CD4-positive, alpha-beta T cell (primary cell): ENCODE measurements at regions not wholly inside any gene's neighbourhood (a gene's known extent, or its start where the extent isn't known, plus 50 kb on each side); places are given as distances from the start of the nearest gene placed in this dataset.

Source experiments
- ATAC-seq: fragments of 200-7000 bp; cut with Tn5 transposase; one replicate; pipeline ENCODE4 v1.10.0; 2022; ENCODE audit warnings: mild to moderate bottlenecking; ENCODE audit not compliant: poor library complexity
- CTCF ChIA-PET: fragments of 350-600 bp; sonication (Branson Sonifier 250); formaldehyde crosslinking; loops from one replicate; lab custom pipeline; 2021; ENCODE audit warnings: antibody characterized with exemption, inconsistent platforms; lab: Charles Lee
- POLR2A ChIA-PET: fragments of 350-600 bp; sonication (Branson Sonifier 250); formaldehyde crosslinking; loops from one replicate; lab custom pipeline; 2021; ENCODE audit warnings: antibody characterized with exemption, inconsistent platforms; lab: Charles Lee
- DNase-seq, 14 experiments: peaks; one replicate each; pipeline ENCODE4 v3.0.0-alpha.2; 2013 to 2020; ENCODE audit warnings: mixed read lengths in 2 of 14
- H3K27ac ChIP-seq, 2 donors: one replicate each; pipeline versions ENCODE4 v1.5.1 to v1.7.0; 2013; ENCODE audit warnings: low read length in 2 of 2, low read depth in 1 of 2, mild to moderate bottlenecking in 1 of 2
- H3K27me3 ChIP-seq, 2 experiments: 1 replicate in 1 of 2; 2 replicates in 1 of 2; pipeline versions ENCODE4 v1.6.1 to v1.7.0; 2013; ENCODE audit warnings: low read length in 2 of 2, control low read depth in 1 of 2, mild to moderate bottlenecking in 1 of 2, moderate library complexity in 1 of 2; ENCODE audit not compliant: insufficient read depth in 2 of 2, control insufficient read depth in 1 of 2
- H3K36me3 ChIP-seq: one replicate; pipeline ENCODE4 v1.6.1; 2013; ENCODE audit warnings: low read length, control low read depth; ENCODE audit not compliant: insufficient read depth
- H3K4me1 ChIP-seq: one replicate; pipeline ENCODE4 v1.6.1; 2013; ENCODE audit warnings: low read length, control low read depth; ENCODE audit not compliant: insufficient read depth
- H3K4me3 ChIP-seq: one replicate; pipeline ENCODE4 v1.5.1; 2013; ENCODE audit warnings: mild to moderate bottlenecking, low read length, moderate library complexity
- H3K9me3 ChIP-seq, 2 experiments: 1 replicate in 1 of 2; 2 replicates in 1 of 2; pipeline versions ENCODE4 v1.6.1 to v1.7.0; 2013; ENCODE audit warnings: low read length in 2 of 2, mild to moderate bottlenecking in 2 of 2, control low read depth in 1 of 2, moderate library complexity in 1 of 2; ENCODE audit not compliant: control insufficient read depth in 1 of 2, insufficient read depth in 1 of 2
- H3K27ac Mint-ChIP-seq: one replicate; pipeline ENCODE4 v1.8.0; 2020; ENCODE audit warnings: mixed read lengths
- H3K27me3 Mint-ChIP-seq: one replicate; pipeline ENCODE4 v1.8.0; 2021; ENCODE audit warnings: mixed read lengths
- H3K36me3 Mint-ChIP-seq: one replicate; pipeline ENCODE4 v1.8.0; 2021; ENCODE audit warnings: low read depth, mixed read lengths
- H3K4me1 Mint-ChIP-seq: one replicate; pipeline ENCODE4 v1.8.0; 2021; ENCODE audit warnings: low read depth, mixed read lengths
- H3K4me3 Mint-ChIP-seq: one replicate; pipeline ENCODE4 v1.8.0; 2020; ENCODE audit warnings: mild to moderate bottlenecking, mixed read lengths
- H3K9me3 Mint-ChIP-seq: one replicate; pipeline ENCODE4 v1.8.0; 2020; ENCODE audit warnings: mixed read lengths
- intact Hi-C, 2 experiments: fragments of 100-400 bp; cut with DNase I in 1 of 2; cut with micrococcal nuclease in 1 of 2; formaldehyde crosslinking; loops; one replicate each; pipeline versions ENCODE4 v1.15.1 to v1.9.0; 2023 to 2025; cut with DNase I, micrococcal nuclease
- TF ChIP-seq, protein P1 (sequence below): fragments of 200-600 bp; IDR thresholded peaks from one replicate; pipeline ENCODE4 v1.8.0; 2022; ENCODE audit warnings: antibody characterized with exemption, mild to moderate bottlenecking

DNA sequence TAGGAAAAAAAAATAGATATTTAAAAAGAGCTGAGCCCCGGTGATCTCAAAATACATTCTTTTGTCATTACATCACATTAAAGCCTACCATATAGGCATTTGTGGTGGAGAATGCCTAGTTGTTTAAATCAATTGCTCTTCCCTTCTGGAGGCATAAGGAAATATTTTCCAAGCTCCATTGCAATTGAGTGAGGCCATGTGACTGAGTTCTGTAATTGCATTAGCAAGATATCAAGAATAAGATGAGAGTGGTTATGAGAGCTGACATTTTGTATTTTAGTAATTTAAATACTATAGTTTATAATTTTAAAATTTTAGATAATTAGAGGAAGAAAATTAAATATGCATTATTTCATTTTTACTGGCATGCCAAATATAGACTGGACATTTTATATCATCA, 1195.9 kb downstream of the DTWD2 start:
- no peak overlapping the region for H3K4me3 ChIP-seq
- no peaks in the 10 kb centered on the region for H3K4me1 ChIP-seq
- Mint-ChIP-seq H3K27me3 (no peaks in the 10 kb centered on the region), H3K9me3 (peaks cover 14% of the 10 kb centered on the region), H3K4me3 (no peak overlapping the region), H3K36me3 (no peaks in the 10 kb centered on the region), H3K4me1 (no peaks in the 10 kb centered on the region), H3K27ac (no peak overlapping the region)
- intact Hi-C loops = no loop called here
- H3K27me3 ChIP-seq = no peaks in the 10 kb centered on the region
- ChIA-PET CTCF (no interaction called here), POLR2A (no interaction called here)
- DNase-seq = no peak
- H3K36me3 ChIP-seq = no peaks in the 10 kb centered on the region
- no peak for ATAC-seq
- peaks cover 0 to 7% of the 10 kb centered on the region in 2 experiments for H3K9me3 ChIP-seq
- TF ChIP-seq, protein P1, sequence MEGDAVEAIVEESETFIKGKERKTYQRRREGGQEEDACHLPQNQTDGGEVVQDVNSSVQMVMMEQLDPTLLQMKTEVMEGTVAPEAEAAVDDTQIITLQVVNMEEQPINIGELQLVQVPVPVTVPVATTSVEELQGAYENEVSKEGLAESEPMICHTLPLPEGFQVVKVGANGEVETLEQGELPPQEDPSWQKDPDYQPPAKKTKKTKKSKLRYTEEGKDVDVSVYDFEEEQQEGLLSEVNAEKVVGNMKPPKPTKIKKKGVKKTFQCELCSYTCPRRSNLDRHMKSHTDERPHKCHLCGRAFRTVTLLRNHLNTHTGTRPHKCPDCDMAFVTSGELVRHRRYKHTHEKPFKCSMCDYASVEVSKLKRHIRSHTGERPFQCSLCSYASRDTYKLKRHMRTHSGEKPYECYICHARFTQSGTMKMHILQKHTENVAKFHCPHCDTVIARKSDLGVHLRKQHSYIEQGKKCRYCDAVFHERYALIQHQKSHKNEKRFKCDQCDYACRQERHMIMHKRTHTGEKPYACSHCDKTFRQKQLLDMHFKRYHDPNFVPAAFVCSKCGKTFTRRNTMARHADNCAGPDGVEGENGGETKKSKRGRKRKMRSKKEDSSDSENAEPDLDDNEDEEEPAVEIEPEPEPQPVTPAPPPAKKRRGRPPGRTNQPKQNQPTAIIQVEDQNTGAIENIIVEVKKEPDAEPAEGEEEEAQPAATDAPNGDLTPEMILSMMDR = no peak
- no peak overlapping the region for H3K27ac ChIP-seq

DNA sequence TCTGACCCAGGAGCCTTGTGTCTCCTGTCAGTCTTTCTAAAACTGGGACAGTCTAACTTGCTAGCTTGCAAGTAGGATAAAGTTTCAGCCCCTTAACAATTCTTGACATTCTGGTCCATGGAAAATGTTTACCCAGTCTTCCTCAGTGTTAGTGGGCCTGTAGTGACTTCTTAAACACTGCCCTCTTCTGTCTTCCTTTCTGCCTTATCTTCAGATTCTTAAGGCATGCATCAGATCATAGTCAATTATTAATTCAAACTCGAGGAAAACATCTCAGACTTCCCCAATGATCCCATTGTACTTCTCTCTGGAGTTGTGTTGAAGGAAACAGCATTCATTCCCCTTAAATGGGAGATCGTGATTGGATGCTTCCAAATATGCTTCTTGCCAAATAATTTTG, 1199.8 kb downstream of the DTWD2 start:
- H3K36me3 ChIP-seq = no peaks in the 10 kb centered on the region
- TF ChIP-seq, protein P1 = no peak
- H3K4me1 Mint-ChIP-seq = no peaks in the 10 kb centered on the region
- no peak overlapping the region for H3K4me3 Mint-ChIP-seq
- no peaks in the 10 kb centered on the region for H3K36me3 Mint-ChIP-seq
- H3K4me3 ChIP-seq = no peak overlapping the region
- CTCF ChIA-PET = no interaction called here
- intact Hi-C loops = no loop called here
- no peaks in the 10 kb centered on the region for H3K4me1 ChIP-seq
- POLR2A ChIA-PET = no interaction called here
- ATAC-seq (no peak), DNase-seq (no peak)
- H3K9me3 ChIP-seq = peaks cover 0 to 9% of the 10 kb centered on the region in 2 experiments
- peaks cover 15% of the 10 kb centered on the region for H3K9me3 Mint-ChIP-seq
- no peak overlapping the region for H3K27ac Mint-ChIP-seq
- no peaks in the 10 kb centered on the region for H3K27me3 Mint-ChIP-seq
- H3K27me3 ChIP-seq = no peaks in the 10 kb centered on the region
- H3K27ac ChIP-seq = no peak overlapping the region

DNA sequence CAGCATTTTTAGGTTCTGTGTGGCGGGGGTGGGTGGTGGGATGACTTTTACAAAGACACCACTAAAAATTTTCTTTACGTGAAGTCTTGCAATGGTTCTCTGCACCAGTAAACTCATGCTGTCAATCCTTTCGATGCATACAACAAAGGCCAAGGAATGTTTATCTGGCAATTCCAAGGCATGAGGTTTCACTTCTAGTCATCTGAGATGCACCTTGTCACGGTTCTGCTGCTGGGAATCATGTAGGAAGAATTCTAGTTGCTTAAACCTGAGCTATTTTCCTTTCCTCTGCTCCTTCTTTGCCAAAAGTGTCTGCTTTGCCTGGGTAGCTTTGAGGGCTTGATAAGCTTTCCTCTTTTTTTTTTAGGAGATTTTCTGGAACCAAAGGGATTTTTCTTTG, 1204.5 kb upstream of the SEMA6A start:
- H3K9me3 ChIP-seq = no peaks in the 10 kb centered on the region
- no peaks in the 10 kb centered on the region for H3K4me1 Mint-ChIP-seq
- intact Hi-C loops = no loop called here
- H3K9me3 Mint-ChIP-seq = peaks cover 1% of the 10 kb centered on the region
- no peak overlapping the region for H3K4me3 ChIP-seq
- H3K4me1 ChIP-seq = no peaks in the 10 kb centered on the region
- H3K27me3 ChIP-seq = no peaks in the 10 kb centered on the region
- CTCF ChIA-PET = no interaction called here
- H3K36me3 ChIP-seq = no peaks in the 10 kb centered on the region
- TF ChIP-seq, protein P1 = no peak
- no peak for ATAC-seq
- DNase-seq = no peak
- no peaks in the 10 kb centered on the region for H3K27me3 Mint-ChIP-seq
- H3K27ac ChIP-seq = no peak overlapping the region
- H3K4me3 Mint-ChIP-seq = no peak overlapping the region
- POLR2A ChIA-PET = no interaction called here
- H3K27ac Mint-ChIP-seq = no peak overlapping the region
- H3K36me3 Mint-ChIP-seq = no peaks in the 10 kb centered on the region
